Neural cell (in vitro differentiated cells): ENCODE measurements at regions not wholly inside any gene's neighbourhood (a gene's known extent, or its start where the extent isn't known, plus 50 kb on each side); places are given as distances from the start of the nearest gene placed in this dataset.

ENCODE experiments used
- CTCF ChIP-seq: fragments of 450-650 bp; IDR thresholded peaks from 2 replicates; pipeline ENCODE4 v1.5.1; 2014; ENCODE audit warnings: antibody characterized with exemption, mild to moderate bottlenecking, moderate library complexity; ENCODE audit not compliant: poor library complexity, severe bottlenecking
- TF ChIP-seq, protein P1 (sequence below): IDR thresholded peaks from 2 replicates; pipeline ENCODE4 v1.6.1; 2012; ENCODE audit warnings: borderline replicate concordance

DNA sequence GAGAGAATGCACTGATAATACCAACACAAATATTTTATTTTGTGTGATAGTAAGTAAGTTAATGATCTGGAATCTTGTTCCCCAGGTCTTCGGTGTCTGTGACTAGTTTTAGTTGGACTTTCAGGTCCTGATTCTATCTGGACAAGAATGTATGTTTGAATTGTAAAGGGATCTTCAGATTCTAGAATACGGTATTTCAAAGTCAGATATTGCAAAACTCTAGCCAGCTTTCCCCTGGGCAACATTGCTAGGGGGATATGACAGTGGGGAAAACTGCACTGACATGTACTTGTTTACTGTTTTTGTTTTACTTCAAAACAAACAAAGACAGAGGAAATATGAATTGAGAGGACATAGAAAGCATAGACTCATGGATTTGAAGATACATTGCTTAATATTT is 489.0 kb downstream of the FAM133A start:
- no peak for TF ChIP-seq CTCF
- TF ChIP-seq, protein P1, sequence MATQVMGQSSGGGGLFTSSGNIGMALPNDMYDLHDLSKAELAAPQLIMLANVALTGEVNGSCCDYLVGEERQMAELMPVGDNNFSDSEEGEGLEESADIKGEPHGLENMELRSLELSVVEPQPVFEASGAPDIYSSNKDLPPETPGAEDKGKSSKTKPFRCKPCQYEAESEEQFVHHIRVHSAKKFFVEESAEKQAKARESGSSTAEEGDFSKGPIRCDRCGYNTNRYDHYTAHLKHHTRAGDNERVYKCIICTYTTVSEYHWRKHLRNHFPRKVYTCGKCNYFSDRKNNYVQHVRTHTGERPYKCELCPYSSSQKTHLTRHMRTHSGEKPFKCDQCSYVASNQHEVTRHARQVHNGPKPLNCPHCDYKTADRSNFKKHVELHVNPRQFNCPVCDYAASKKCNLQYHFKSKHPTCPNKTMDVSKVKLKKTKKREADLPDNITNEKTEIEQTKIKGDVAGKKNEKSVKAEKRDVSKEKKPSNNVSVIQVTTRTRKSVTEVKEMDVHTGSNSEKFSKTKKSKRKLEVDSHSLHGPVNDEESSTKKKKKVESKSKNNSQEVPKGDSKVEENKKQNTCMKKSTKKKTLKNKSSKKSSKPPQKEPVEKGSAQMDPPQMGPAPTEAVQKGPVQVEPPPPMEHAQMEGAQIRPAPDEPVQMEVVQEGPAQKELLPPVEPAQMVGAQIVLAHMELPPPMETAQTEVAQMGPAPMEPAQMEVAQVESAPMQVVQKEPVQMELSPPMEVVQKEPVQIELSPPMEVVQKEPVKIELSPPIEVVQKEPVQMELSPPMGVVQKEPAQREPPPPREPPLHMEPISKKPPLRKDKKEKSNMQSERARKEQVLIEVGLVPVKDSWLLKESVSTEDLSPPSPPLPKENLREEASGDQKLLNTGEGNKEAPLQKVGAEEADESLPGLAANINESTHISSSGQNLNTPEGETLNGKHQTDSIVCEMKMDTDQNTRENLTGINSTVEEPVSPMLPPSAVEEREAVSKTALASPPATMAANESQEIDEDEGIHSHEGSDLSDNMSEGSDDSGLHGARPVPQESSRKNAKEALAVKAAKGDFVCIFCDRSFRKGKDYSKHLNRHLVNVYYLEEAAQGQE = no peak
